ENCODE measurements at regions not wholly inside any gene's neighbourhood (a gene's known extent, or its start where the extent isn't known, plus 50 kb on each side); places are given as distances from the start of the nearest gene placed in this dataset.

GRCh38 chr2:35931626-35932025, 424.0 kb upstream of the CRIM1 start:
- Histone ChIP-seq H3K27ac (no peak overlapping the region), H3K4me3 (no peak overlapping the region), H3K36me3 (no peaks in the 10 kb centered on the region), H3K9me3 (no peaks in the 10 kb centered on the region), H3K27me3 (no peaks in the 10 kb centered on the region), H3K4me1 (no peaks in the 10 kb centered on the region)
- no peak for ATAC-seq
- intact Hi-C loops (cut with DNase I), result no loop called here
- 77% methylated on average over 4 of the region's 4 CpGs for WGBS (ENCODE audit: insufficient coverage, low coverage, low lambda C conversion rate, missing lambda C conversion rate)
- TF ChIP-seq POLR2A (IDR thresholded peaks at IDR 0.05), result no peak
- TF ChIP-seq CTCF (IDR thresholded peaks at IDR 0.05), result no peak
- DNase-seq, result no peak

GRCh38 chr2:35931115-35931514, 424.5 kb upstream of the CRIM1 start:
- Histone ChIP-seq H3K36me3 (no peaks in the 10 kb centered on the region), H3K4me3 (no peak overlapping the region), H3K9me3 (no peaks in the 10 kb centered on the region), H3K27ac (no peak overlapping the region), H3K27me3 (no peaks in the 10 kb centered on the region), H3K4me1 (no peaks in the 10 kb centered on the region)
- DNase-seq (no peak), ATAC-seq (no peak)
- WGBS (ENCODE audit: insufficient coverage, low coverage, low lambda C conversion rate, missing lambda C conversion rate), result 60% methylated on average over 5 of the region's 5 CpGs
- TF ChIP-seq CTCF (IDR thresholded peaks at IDR 0.05), result no peak
- intact Hi-C loops (cut with DNase I), result no loop called here

GRCh38 chr2:35929551-35929950, 426.0 kb upstream of the CRIM1 start:
- no peaks in the 10 kb centered on the region for H3K4me1 ChIP-seq
- no peak for TF ChIP-seq CTCF (IDR thresholded peaks at IDR 0.05)
- no peak for TF ChIP-seq POLR2A (IDR thresholded peaks at IDR 0.05)
- no peaks in the 10 kb centered on the region for H3K36me3 ChIP-seq
- no peak for DNase-seq
- no peak overlapping the region for H3K27ac ChIP-seq
- 42% methylated on average over 2 of the region's 2 CpGs for WGBS (ENCODE audit: insufficient coverage, low coverage, low lambda C conversion rate, missing lambda C conversion rate)
- ATAC-seq, result no peak
- H3K27me3 ChIP-seq, result no peaks in the 10 kb centered on the region
- intact Hi-C loops (cut with DNase I), result no loop called here
- H3K4me3 ChIP-seq, result no peak overlapping the region
- no peaks in the 10 kb centered on the region for H3K9me3 ChIP-seq

- intact Hi-C loops (cut with DNase I), result no loop called here
- Histone ChIP-seq H3K36me3 (no peaks in the 10 kb centered on the region), H3K9me3 (no peaks in the 10 kb centered on the region), H3K4me3 (no peak overlapping the region), H3K27ac (no peak overlapping the region), H3K27me3 (no peaks in the 10 kb centered on the region), H3K4me1 (no peaks in the 10 kb centered on the region)
- TF ChIP-seq CTCF (IDR thresholded peaks at IDR 0.05) (no peak), POLR2A (IDR thresholded peaks at IDR 0.05) (no peak)
- DNase-seq (no peak), ATAC-seq (no peak)
Observed at GRCh38 chr2:35920061-35920460, 435.5 kb upstream of the CRIM1 start.

- Histone ChIP-seq H3K27me3 (no peaks in the 10 kb centered on the region), H3K4me1 (no peaks in the 10 kb centered on the region), H3K36me3 (no peaks in the 10 kb centered on the region), H3K9me3 (no peaks in the 10 kb centered on the region), H3K4me3 (no peak overlapping the region), H3K27ac (no peak overlapping the region)
- TF ChIP-seq CTCF (IDR thresholded peaks at IDR 0.05), result no peak
- no peak for TF ChIP-seq POLR2A (IDR thresholded peaks at IDR 0.05)
- WGBS (ENCODE audit: insufficient coverage, low coverage, low lambda C conversion rate, missing lambda C conversion rate), result 49% methylated on average over 4 of the region's 4 CpGs
- intact Hi-C loops (cut with DNase I), result no loop called here
- ATAC-seq (no peak), DNase-seq (no peak)
Observed at GRCh38 chr2:35915261-35915660, 440.3 kb upstream of the CRIM1 start.

All from right lobe of liver (tissue), 6 donors.